ENCODE measurements at regions not wholly inside any gene's neighbourhood (a gene's known extent, or its start where the extent isn't known, plus 50 kb on each side); places are given as distances from the start of the nearest gene placed in this dataset.

DNA sequence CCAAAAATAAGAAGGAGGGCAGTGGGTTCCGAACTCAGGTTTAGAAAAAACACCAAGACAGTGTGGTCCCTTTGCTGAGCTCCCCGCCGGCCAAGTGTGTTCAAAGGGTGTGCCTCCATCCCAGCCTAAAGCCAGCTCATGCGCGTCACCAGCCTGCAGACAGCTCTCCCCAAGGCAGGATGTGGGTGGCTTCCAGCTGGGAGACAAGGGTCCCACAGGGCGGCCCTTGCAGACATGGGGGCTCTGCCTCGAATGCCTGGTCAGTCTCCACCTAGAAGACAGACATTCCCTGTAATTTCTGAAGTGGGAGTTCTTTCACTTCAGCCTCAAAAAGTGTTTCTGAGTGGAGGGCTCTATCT lies 135.8 kb upstream of the GPC1 start:
- TF ChIP-seq SP1 (IDR thresholded peaks at IDR 0.05) (no peak), FOXM1 (IDR thresholded peaks at IDR 0.05; ENCODE audit: borderline replicate concordance) (no peak), ZNF384 (IDR thresholded peaks at IDR 0.05) (no peak), ELF4 (IDR thresholded peaks at IDR 0.05) (no peak), NFRKB (IDR thresholded peaks at IDR 0.05) (no peak)
